ENCODE measurements at regions not wholly inside any gene's neighbourhood (a gene's known extent, or its start where the extent isn't known, plus 50 kb on each side); places are given as distances from the start of the nearest gene placed in this dataset.

- DNase-seq (ENCODE audit: low read depth in 2 of 2): no peak
Observed at GRCh38 chr6:166842607-166843006, 113.7 kb downstream of the RNASET2 start.

- DNase-seq (ENCODE audit: low read depth in 2 of 2): no peak
Observed at GRCh38 chr6:166841216-166841615, 115.1 kb downstream of the RNASET2 start.

GRCh38 chr6:166839569-166839968 lies 116.8 kb downstream of the RNASET2 start:
- DNase-seq (ENCODE audit: low read depth in 2 of 2): no peak

DNA sequence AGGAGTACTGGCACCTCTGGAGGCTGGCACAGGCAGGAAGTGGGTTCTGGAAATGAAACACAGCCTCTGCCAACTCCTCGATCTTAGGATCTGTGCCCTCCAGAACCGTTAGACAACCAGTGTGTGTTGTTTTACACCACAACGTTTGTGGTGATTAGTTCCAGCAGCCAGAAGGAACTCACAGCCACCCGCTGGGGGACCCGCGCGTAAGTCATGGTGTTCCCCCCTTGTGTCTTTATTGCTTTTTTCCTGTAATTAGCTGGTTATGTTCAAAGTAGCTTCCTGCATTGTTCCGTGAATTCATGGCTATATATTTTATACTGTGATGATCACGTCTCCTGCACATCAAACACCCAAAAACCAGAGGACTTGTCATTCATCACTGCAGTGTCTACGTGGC lies 117.4 kb downstream of the RNASET2 start:
- DNase-seq (ENCODE audit: low read depth in 2 of 2): no peak

DNA sequence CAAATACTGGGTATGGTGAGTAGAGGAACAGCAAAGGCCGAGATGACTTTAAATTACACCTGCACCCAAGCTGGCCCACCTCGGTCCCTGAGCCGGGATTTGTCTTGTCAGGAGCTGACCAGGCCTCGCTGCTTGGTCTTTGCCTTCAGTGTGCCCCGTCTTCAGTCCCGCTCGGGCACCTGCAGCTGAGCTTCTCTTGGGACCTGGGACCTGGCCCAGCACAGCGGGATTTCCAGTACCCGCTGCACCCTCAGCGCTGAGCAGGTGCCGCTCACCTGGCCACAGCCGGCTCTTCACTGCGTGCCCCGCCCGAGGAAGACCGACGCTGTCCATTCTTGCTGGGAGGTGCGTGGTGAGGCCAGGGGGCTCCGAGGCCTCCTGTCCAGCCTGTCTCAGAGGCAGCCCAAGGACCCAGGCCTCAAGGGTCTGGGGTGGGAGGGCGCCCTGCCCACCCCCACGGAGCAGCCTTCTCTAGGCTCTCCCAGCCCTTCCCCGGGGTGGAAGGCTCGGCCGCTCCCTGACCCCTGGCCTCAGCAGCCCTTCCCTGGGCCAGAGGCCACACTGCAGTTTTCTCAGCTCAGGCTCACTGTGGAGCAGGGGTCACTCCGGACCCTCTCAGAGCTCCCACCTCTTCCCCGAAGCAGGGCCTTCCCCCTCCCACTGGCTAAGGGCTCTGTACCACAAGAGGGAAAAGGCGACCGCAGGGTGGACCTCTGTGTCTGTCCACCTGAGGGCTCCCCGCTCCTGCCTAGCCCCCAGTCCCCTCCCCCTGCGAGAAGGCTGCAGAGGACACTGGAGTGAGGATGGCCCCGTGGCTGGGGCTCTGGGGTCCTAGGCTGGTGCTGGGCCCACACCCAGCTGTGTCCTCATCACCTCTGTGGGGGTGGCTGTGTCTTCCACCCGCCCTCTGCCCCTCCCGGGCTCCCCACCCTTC lies 119.3 kb downstream of the RNASET2 start:
- no peak for DNase-seq (ENCODE audit: low read depth in 2 of 2)

DNA sequence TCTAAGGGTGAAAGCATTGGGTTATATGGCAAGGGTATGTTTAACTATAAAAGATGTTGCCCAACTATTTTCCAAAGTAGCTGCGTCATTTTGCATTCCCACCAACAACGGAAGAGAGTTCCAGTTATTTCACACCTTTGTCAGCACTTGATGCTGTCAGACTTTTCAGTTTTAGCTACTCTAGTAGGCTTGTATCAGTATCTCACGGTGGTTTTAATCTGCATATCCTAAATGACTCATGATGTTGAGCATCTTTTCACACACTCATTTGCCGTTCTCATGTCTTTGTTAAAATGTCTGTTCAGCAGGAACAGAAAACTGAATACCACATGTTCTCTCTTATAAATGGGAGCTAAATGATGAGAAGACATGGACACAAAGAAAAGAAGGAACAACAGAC lies 122.3 kb downstream of the RNASET2 start:
- no peak for DNase-seq (ENCODE audit: low read depth in 2 of 2)

GRCh38 chr6:166830891-166831363 lies 125.4 kb downstream of the RNASET2 start:
- DNase-seq (ENCODE audit: low read depth in 2 of 2): no peak

- no peak for DNase-seq (ENCODE audit: low read depth in 2 of 2)
Observed at GRCh38 chr6:166830185-166830890, 126.0 kb downstream of the RNASET2 start.

DNA sequence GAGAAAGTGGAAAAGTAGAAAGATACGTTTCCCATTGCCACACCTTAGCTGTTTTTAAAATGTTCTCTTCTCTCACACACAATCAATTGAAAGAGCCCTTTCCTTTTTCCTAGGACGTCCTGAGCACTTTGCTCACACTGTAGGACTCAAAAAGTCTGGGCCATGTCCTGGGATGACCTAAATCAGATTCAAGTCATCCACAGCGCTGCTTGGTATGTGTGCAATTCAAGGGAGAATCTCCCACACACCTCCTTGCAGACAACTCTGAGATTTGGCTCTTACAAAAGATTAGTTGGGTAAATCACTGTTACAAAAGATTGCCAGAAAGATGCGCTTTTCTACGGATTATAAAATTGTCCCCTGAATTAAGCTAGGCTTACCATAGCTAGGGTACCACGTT lies 130.1 kb downstream of the RNASET2 start:
- no peak for DNase-seq (ENCODE audit: low read depth in 2 of 2)

GRCh38 chr6:166825553-166826145 lies 130.7 kb downstream of the RNASET2 start:
- DNase-seq (ENCODE audit: low read depth in 2 of 2): no peak

DNA sequence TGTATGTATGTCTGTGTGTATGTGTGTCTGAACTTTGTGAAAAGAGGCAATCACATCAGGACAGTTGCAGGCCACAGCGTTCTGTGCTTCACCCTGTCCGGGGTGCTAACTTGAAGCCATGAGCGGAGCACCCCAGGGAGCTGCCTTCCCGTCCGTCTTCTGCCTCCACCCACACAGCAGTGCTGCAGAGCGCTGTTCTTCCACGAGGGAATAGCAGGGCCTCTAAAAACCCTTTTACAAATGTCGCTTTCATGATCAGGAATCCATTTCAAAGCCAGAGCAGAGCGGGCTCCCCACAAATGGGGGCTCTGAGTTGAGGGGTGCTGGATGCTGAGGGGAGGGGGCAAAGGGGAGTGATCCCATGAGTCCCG lies 131.5 kb downstream of the RNASET2 start:
- no peak for DNase-seq (ENCODE audit: low read depth in 2 of 2)

- no peak for DNase-seq (ENCODE audit: low read depth in 2 of 2)
Observed at GRCh38 chr6:166824146-166824879, 132.0 kb downstream of the RNASET2 start.

DNA sequence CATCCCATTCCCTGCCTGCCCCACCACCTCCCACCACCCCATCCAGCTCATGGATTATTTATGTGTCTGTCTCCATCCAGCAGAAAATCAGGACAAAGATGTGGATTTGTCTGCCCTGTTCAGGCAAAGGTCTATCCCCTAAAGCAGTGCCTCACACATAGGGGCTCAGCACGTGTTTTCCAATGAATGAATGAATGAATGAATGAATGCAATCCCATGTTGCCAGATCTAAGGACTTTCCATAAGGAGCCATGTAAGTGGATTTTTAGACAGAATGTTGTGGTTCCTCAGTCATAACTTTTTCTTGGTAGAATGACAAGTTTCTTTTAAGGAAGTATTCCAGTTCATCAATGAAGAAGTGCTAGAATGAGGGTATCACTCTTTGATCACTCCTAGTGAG lies 133.7 kb downstream of the RNASET2 start:
- no peak for DNase-seq (ENCODE audit: low read depth in 2 of 2)

DNA sequence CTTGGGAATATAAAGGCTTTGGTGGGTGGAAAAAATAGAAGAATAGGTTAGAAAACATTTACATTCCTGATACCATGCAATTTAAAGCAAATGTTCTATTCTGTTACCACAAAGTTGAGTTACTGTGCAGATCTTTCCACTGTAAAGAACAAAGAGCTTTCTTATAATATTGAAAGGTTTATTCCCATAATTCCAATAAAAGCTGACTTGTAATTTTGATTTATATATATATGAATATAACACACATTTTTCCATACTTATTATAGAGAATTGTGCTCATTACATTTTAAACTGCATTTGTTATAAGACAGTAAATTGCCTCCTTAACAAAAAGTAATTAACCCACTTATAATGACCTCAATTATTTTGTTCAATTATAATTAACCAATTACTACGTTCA lies 135.9 kb downstream of the RNASET2 start:
- DNase-seq (ENCODE audit: low read depth in 2 of 2): no peak

- no peak for DNase-seq (ENCODE audit: low read depth in 2 of 2)
Observed at GRCh38 chr6:166820070-166820469, 136.3 kb downstream of the RNASET2 start.

GRCh38 chr6:166815629-166816028 lies 140.7 kb downstream of the RNASET2 start:
- no peak for DNase-seq (ENCODE audit: low read depth in 2 of 2)

DNA sequence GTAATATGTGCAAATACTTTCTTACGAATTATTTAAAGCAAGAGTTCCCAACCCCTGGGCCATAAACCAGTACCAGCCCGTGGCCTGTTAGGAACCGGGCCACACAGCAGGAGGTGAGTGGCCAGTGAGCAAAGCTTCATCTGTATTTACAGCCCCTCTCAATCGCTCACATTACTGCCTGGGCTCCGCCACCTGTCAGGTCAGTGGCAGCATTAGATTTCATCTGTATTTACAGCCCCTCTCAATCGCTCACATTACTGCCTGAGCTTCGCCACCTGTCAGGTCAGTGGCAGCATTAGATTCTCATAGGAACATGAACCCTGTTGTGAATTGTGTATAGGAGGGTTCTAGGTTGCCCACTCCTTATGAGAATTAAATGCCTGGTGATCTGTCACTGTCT lies 142.0 kb downstream of the RNASET2 start:
- DNase-seq (ENCODE audit: low read depth in 2 of 2): no peak

GRCh38 chr6:166813461-166813860 lies 142.9 kb downstream of the RNASET2 start:
- no peak for DNase-seq (ENCODE audit: low read depth in 2 of 2)

DNA sequence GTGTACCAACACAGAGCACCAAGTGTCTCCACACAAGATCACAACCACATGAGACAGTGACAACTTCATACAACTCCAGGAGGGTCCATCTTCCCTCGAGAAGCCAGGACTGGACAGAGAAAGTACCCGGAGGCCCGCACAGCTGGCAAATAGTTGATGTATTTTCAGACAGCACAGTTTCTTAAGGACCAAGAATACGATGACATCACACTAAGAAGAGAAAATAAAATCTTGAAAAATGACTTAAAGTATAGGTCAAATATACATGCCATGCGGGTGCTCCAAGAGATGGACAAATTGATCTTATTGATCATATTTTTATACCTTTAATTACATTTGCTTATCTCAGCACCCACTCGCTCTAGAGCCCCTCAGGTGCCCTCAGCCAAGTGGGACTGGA lies 145.5 kb downstream of the RNASET2 start:
- no peak for DNase-seq (ENCODE audit: low read depth in 2 of 2)

- DNase-seq (ENCODE audit: low read depth in 2 of 2): no peak
Observed at GRCh38 chr6:166809721-166810120, 146.6 kb downstream of the RNASET2 start.

- no peak for DNase-seq (ENCODE audit: low read depth in 2 of 2)
Observed at GRCh38 chr6:166806962-166807757, 149.2 kb downstream of the RNASET2 start.

Measured in stimulated activated CD4-positive, alpha-beta T cell treated with anti-CD3 and anti-CD28 coated beads, Interleukin-12 subunit alpha, Interleukin-12 subunit beta, amount 100 ng/mL, for 24 hours (primary cell).